Naive thymus-derived CD8-positive, alpha-beta T cell (primary cell): ENCODE measurements at regions not wholly inside any gene's neighbourhood (a gene's known extent, or its start where the extent isn't known, plus 50 kb on each side); places are given as distances from the start of the nearest gene placed in this dataset.

ENCODE experiments used
- ATAC-seq, 2 donors: fragments of 150-1000 bp; cut with Tn5 transposase in 1 of 2; sonication (Bioruptor Pico), chemical (Tn5 transposase) in 1 of 2; 1 replicate in 1 of 2; 2 replicates in 1 of 2; pipeline ENCODE4 v1.10.0; 2021; ENCODE audit warnings: mild to moderate bottlenecking in 2 of 2, moderate library complexity in 2 of 2
- POLR2A ChIA-PET: fragments of 350-600 bp; sonication (Branson Sonifier 250); formaldehyde crosslinking; loops from one replicate; lab custom pipeline; 2021; ENCODE audit warnings: antibody characterized with exemption; lab: Charles Lee
- DNase-seq, 10 donors: peaks; one replicate each; pipeline versions ENCODE4 v3.0.0 to v3.0.0-alpha.2; 2020 to 2022
- H3K27ac Mint-ChIP-seq, 10 donors: one replicate each; pipeline ENCODE4 v1.8.0; 2020 to 2022; ENCODE audit warnings: mild to moderate bottlenecking in 10 of 10, mixed read lengths in 10 of 10, moderate library complexity in 4 of 10, inconsistent platforms in 1 of 10
- H3K27me3 Mint-ChIP-seq, 5 donors: one replicate each; pipeline ENCODE4 v1.8.0; 2021 to 2022; ENCODE audit warnings: mixed read lengths in 5 of 5
- H3K36me3 Mint-ChIP-seq, 3 donors: one replicate each; pipeline ENCODE4 v1.8.0; 2020 to 2022; ENCODE audit warnings: mixed read lengths in 3 of 3, mild to moderate bottlenecking in 2 of 3, inconsistent platforms in 1 of 3
- H3K4me1 Mint-ChIP-seq, 4 donors: one replicate each; pipeline ENCODE4 v1.8.0; 2021 to 2022; ENCODE audit warnings: mixed read lengths in 4 of 4
- H3K4me3 Mint-ChIP-seq, 10 donors: one replicate each; pipeline ENCODE4 v1.8.0; 2020 to 2022; ENCODE audit warnings: mild to moderate bottlenecking in 10 of 10, mixed read lengths in 10 of 10, moderate library complexity in 6 of 10, inconsistent platforms in 1 of 10
- H3K9me3 Mint-ChIP-seq, 9 donors: one replicate each; pipeline ENCODE4 v1.8.0; 2020 to 2022; ENCODE audit warnings: mixed read lengths in 9 of 9, mild to moderate bottlenecking in 3 of 9, inconsistent platforms in 1 of 9, moderate library complexity in 1 of 9

DNA sequence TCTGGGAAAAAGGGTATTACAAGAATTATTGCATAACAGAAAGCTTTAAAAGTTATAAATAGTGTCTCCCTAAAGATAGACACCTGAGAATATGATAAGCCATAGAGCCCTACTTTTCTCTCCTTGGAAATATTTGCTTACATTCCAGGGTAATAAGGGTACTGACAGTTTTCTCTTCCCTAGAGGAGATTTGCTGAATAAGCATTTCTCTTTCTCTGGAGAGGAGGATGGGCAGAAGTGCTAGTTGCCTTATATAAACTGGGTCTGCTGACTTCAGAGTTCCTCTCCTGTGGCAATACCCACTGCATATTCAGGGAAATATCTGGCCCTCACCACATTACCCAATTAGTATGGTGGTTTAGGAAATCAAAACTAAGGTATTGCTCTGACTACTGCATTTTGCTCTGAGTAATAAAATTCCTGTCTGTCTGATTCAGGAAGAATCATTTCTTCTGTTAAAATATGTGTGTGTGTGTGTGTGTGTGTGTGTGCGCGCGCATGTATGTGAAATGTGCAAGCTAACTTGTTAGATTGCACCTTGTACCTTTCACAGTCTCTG lies 1391.3 kb downstream of the DSC3 start:
- no peaks in the 10 kb centered on the region for H3K4me1 Mint-ChIP-seq
- no peaks in the 10 kb centered on the region for H3K27me3 Mint-ChIP-seq
- no peak for DNase-seq
- POLR2A ChIA-PET: no interaction called here
- ATAC-seq: no peak
- H3K9me3 Mint-ChIP-seq: peaks cover 6 to 49% (median 14%) of the 10 kb centered on the region in 9 donors
- H3K36me3 Mint-ChIP-seq: no peaks in the 10 kb centered on the region
- H3K4me3 Mint-ChIP-seq: no peak overlapping the region
- no peak overlapping the region for H3K27ac Mint-ChIP-seq

DNA sequence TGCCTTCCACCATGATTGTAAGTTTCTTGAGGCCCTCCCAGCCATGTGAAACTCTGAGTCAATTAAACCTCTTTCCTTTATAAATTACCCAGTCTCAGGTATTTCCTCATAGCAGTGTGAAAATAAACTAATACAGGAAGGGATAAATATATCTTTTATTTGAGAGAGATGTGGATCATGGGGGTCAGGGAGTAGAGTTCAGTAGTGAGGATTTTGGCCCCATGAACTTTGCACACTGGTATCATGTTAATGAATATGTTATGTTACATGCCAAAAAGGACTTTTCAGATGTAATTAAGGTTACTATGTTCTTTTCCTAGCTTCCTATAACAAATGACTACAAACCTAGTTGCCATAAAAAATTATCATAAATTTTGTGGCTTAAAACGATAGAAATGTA lies 1393.7 kb downstream of the DSC3 start:
- POLR2A ChIA-PET: no interaction called here
- Mint-ChIP-seq H3K36me3 (no peaks in the 10 kb centered on the region), H3K4me3 (no peak overlapping the region), H3K27me3 (no peaks in the 10 kb centered on the region), H3K4me1 (no peaks in the 10 kb centered on the region), H3K9me3 (peaks cover 4 to 39% (median 11%) of the 10 kb centered on the region in 9 donors), H3K27ac (no peak overlapping the region)
- ATAC-seq: no peak
- DNase-seq: no peak

GRCh38 chr18:29647700-29648099 lies 1394.8 kb downstream of the DSC3 start:
- Mint-ChIP-seq H3K27ac (no peak overlapping the region), H3K9me3 (peaks cover 5 to 32% (median 9%) of the 10 kb centered on the region in 9 donors), H3K36me3 (no peaks in the 10 kb centered on the region), H3K4me3 (no peak overlapping the region), H3K27me3 (no peaks in the 10 kb centered on the region), H3K4me1 (no peaks in the 10 kb centered on the region)
- POLR2A ChIA-PET: no interaction called here
- ATAC-seq: no peak
- no peak for DNase-seq

- Mint-ChIP-seq H3K36me3 (peaks cover 0 to 3% (median 0%) of the 10 kb centered on the region in 3 donors), H3K9me3 (peaks cover 2 to 47% (median 6%) of the 10 kb centered on the region in 9 donors), H3K4me3 (no peak overlapping the region), H3K4me1 (no peaks in the 10 kb centered on the region), H3K27me3 (no peaks in the 10 kb centered on the region), H3K27ac (no peak overlapping the region)
- POLR2A ChIA-PET: no interaction called here
- ATAC-seq: no peak
- DNase-seq: no peak
These were observed 1398.3 kb downstream of the DSC3 start for GRCh38 chr18:29644276-29644675.

DNA sequence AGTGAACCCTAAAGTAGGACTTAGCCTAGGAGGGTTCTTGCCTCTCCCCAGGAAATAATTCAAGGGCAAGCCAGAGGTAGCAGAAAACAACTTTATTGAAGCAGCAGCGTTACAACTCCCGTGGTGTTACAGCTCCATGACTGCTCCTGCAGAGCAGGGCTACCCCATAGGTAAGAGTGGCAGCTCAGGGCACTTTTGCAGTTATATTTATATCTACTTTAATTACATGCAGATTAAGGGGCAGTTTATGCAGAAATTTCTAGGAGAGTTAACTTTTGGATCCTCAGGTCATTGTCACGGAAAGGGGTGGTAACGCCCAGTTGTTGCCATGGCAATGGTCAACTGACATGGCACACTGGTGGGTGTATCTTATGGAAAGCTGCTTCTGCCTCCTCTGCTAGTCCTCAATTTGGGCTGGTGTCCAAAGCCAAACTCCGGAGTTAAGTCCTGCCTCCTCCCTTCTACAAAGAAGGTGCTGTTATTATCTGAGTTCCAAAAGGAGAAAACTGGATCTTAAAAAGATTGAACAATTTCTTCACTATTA lies 1413.0 kb downstream of the DSC3 start:
- Mint-ChIP-seq H3K36me3 (no peaks in the 10 kb centered on the region), H3K4me3 (no peak overlapping the region), H3K27ac (no peak overlapping the region), H3K9me3 (peaks cover 0 to 27% (median 11%) of the 10 kb centered on the region in 9 donors), H3K27me3 (no peaks in the 10 kb centered on the region), H3K4me1 (no peaks in the 10 kb centered on the region)
- POLR2A ChIA-PET: no interaction called here
- ATAC-seq (no peak), DNase-seq (no peak)

DNA sequence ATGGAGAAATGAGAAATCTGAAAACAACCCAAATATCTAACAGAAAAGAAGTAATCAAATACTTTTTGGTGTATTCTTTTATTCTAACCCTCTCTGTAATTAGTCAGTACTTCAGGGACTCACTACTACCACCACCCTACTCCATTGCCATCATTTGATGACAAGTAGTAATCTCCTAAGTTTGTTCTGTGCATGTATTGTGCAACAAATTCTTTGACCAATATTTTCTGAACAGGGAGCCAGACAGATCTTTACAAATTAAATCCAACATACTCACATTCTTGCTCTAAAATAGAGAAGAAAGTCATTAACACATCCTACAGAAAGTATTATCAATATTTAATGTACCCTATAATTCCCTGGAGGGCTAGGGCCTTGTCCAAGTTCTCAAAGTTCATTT lies 1416.4 kb downstream of the DSC3 start:
- H3K27me3 Mint-ChIP-seq: no peaks in the 10 kb centered on the region

DNA sequence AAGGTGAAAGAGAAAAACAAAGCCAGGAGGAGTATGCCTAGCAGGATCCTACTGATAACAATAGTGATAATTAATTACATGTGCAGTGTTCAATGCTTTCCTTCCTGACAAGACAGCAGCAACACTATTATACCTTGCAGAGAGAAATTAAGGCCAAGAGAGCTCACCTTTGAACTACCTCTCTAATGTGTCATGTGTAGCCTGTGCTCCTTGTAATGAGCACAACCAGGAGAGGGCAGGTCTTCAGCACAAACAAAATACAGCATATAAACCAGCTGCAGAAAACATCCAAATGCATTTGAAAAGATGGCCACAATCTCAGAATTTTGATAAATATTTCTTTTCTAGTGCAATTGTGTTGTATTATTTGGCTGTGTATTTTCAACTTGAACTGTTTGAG lies 1425.7 kb downstream of the DSC3 start:
- no peak overlapping the region for H3K27ac Mint-ChIP-seq
- ATAC-seq (no peak), DNase-seq (no peak)
- no peaks in the 10 kb centered on the region for H3K27me3 Mint-ChIP-seq
- no peak overlapping the region for H3K4me3 Mint-ChIP-seq
- no peaks in the 10 kb centered on the region for H3K36me3 Mint-ChIP-seq
- POLR2A ChIA-PET: no interaction called here
- no peaks in the 10 kb centered on the region for H3K4me1 Mint-ChIP-seq
- H3K9me3 Mint-ChIP-seq: peaks cover 0 to 21% (median 7%) of the 10 kb centered on the region in 9 donors

More for the DNA sequence above, 1416.4 kb downstream of the DSC3 start:
- Mint-ChIP-seq H3K36me3 (no peaks in the 10 kb centered on the region), H3K9me3 (peaks cover 0 to 27% (median 12%) of the 10 kb centered on the region in 9 donors), H3K4me3 (no peak overlapping the region), H3K27ac (no peak overlapping the region), H3K4me1 (no peaks in the 10 kb centered on the region)
- no peak for ATAC-seq
- DNase-seq: no peak
- POLR2A ChIA-PET: no interaction called here

- H3K4me1 Mint-ChIP-seq: no peaks in the 10 kb centered on the region
- H3K9me3 Mint-ChIP-seq: peaks cover 0 to 44% (median 14%) of the 10 kb centered on the region in 9 donors
- H3K4me3 Mint-ChIP-seq: no peak overlapping the region
- peaks cover 0 to 4% (median 0%) of the 10 kb centered on the region in 3 donors for H3K36me3 Mint-ChIP-seq
- no peaks in the 10 kb centered on the region for H3K27me3 Mint-ChIP-seq
- POLR2A ChIA-PET: no interaction called here
- no peak overlapping the region for H3K27ac Mint-ChIP-seq
- no peak for ATAC-seq
- DNase-seq: no peak
These were observed 1432.1 kb upstream of the CDH2 start for GRCh38 chr18:29608982-29609381.

GRCh38 chr18:29605365-29605764 lies 1428.4 kb upstream of the CDH2 start:
- Mint-ChIP-seq H3K4me3 (no peak overlapping the region), H3K27me3 (no peaks in the 10 kb centered on the region), H3K36me3 (peaks cover 0 to 4% (median 0%) of the 10 kb centered on the region in 3 donors), H3K9me3 (peaks cover 2 to 50% (median 18%) of the 10 kb centered on the region in 9 donors), H3K4me1 (no peaks in the 10 kb centered on the region), H3K27ac (no peak overlapping the region)
- DNase-seq (no peak), ATAC-seq (no peak)
- POLR2A ChIA-PET: no interaction called here

- Mint-ChIP-seq H3K4me1 (no peaks in the 10 kb centered on the region), H3K27me3 (no peaks in the 10 kb centered on the region), H3K9me3 (peaks cover 5 to 30% (median 11%) of the 10 kb centered on the region in 9 donors), H3K36me3 (no peaks in the 10 kb centered on the region), H3K27ac (no peak overlapping the region), H3K4me3 (no peak overlapping the region)
- POLR2A ChIA-PET: no interaction called here
- ATAC-seq: peak in 1 of 2 donors; percentile 12
- DNase-seq: no peak
These were observed 1420.0 kb upstream of the CDH2 start for GRCh38 chr18:29596959-29597358.

- POLR2A ChIA-PET: no interaction called here
- H3K36me3 Mint-ChIP-seq: no peaks in the 10 kb centered on the region
- no peak overlapping the region for H3K27ac Mint-ChIP-seq
- DNase-seq: no peak
- no peaks in the 10 kb centered on the region for H3K4me1 Mint-ChIP-seq
- peaks cover 2 to 37% (median 13%) of the 10 kb centered on the region in 9 donors for H3K9me3 Mint-ChIP-seq
- no peak for ATAC-seq
- H3K27me3 Mint-ChIP-seq: no peaks in the 10 kb centered on the region
- no peak overlapping the region for H3K4me3 Mint-ChIP-seq
These were observed 1417.6 kb upstream of the CDH2 start for GRCh38 chr18:29594493-29594892.

GRCh38 chr18:29588446-29589100 lies 1411.6 kb upstream of the CDH2 start:
- DNase-seq (no peak), ATAC-seq (no peak)
- Mint-ChIP-seq H3K27ac (no peak overlapping the region), H3K36me3 (peaks cover 0 to 7% (median 0%) of the 10 kb centered on the region in 3 donors), H3K4me1 (no peaks in the 10 kb centered on the region), H3K4me3 (no peak overlapping the region), H3K9me3 (peaks cover 5 to 46% (median 20%) of the 10 kb centered on the region in 9 donors), H3K27me3 (no peaks in the 10 kb centered on the region)
- POLR2A ChIA-PET: no interaction called here

- no peaks in the 10 kb centered on the region for H3K4me1 Mint-ChIP-seq
- H3K4me3 Mint-ChIP-seq: no peak overlapping the region
- H3K9me3 Mint-ChIP-seq: peaks cover 7 to 44% (median 17%) of the 10 kb centered on the region in 9 donors
- DNase-seq (no peak), ATAC-seq (no peak)
- H3K27ac Mint-ChIP-seq: no peak overlapping the region
- H3K36me3 Mint-ChIP-seq: peaks cover 0 to 7% (median 0%) of the 10 kb centered on the region in 3 donors
- POLR2A ChIA-PET: no interaction called here
- H3K27me3 Mint-ChIP-seq: no peaks in the 10 kb centered on the region
These were observed 1409.3 kb upstream of the CDH2 start for GRCh38 chr18:29586210-29586609.
